ENCODE measurements at regions not wholly inside any gene's neighbourhood (a gene's known extent, or its start where the extent isn't known, plus 50 kb on each side); places are given as distances from the start of the nearest gene placed in this dataset.

DNA sequence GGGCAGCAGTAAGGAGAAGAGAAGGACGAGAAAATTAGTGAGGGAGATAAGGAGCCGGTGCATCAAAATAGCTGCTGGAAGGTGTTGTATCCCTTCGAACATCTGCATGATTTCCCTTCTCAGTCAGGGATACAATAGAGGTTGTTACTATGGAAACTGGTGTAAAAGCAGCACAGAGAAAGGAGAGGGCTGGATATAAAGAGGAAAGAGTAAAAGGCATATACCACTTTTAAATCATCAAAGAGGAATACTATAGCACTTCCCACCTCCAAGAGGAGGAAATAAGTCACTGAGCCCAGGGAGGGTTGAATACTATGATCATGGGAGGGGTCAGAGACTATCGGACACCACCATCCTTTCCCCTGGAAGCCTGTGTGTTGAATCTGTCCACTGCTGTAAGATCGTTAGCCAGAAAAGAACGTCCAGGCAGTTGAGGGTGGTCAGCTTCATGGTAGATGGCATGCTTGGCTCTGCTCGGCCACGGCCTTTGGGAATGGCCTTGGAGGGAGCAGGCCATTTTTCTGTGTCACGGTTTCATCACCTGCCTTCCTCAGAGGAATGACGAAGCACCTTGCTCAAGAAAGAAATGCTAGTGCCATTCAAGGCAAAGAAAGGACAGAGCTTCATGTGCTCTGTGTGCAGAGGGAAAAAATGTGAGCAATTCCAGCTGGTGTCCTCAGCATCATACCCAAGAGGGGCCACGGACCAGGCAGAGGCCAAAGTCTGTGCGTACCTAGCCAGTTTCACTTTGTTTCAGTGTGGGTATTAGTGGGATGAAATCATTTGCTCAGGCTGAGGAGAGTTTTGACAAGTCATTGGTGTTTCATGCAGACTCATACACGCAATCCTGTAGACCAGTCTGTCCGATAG is 64.2 kb downstream of the IRF2BP2 start (continued):
- TF ChIP-seq, protein P1, sequence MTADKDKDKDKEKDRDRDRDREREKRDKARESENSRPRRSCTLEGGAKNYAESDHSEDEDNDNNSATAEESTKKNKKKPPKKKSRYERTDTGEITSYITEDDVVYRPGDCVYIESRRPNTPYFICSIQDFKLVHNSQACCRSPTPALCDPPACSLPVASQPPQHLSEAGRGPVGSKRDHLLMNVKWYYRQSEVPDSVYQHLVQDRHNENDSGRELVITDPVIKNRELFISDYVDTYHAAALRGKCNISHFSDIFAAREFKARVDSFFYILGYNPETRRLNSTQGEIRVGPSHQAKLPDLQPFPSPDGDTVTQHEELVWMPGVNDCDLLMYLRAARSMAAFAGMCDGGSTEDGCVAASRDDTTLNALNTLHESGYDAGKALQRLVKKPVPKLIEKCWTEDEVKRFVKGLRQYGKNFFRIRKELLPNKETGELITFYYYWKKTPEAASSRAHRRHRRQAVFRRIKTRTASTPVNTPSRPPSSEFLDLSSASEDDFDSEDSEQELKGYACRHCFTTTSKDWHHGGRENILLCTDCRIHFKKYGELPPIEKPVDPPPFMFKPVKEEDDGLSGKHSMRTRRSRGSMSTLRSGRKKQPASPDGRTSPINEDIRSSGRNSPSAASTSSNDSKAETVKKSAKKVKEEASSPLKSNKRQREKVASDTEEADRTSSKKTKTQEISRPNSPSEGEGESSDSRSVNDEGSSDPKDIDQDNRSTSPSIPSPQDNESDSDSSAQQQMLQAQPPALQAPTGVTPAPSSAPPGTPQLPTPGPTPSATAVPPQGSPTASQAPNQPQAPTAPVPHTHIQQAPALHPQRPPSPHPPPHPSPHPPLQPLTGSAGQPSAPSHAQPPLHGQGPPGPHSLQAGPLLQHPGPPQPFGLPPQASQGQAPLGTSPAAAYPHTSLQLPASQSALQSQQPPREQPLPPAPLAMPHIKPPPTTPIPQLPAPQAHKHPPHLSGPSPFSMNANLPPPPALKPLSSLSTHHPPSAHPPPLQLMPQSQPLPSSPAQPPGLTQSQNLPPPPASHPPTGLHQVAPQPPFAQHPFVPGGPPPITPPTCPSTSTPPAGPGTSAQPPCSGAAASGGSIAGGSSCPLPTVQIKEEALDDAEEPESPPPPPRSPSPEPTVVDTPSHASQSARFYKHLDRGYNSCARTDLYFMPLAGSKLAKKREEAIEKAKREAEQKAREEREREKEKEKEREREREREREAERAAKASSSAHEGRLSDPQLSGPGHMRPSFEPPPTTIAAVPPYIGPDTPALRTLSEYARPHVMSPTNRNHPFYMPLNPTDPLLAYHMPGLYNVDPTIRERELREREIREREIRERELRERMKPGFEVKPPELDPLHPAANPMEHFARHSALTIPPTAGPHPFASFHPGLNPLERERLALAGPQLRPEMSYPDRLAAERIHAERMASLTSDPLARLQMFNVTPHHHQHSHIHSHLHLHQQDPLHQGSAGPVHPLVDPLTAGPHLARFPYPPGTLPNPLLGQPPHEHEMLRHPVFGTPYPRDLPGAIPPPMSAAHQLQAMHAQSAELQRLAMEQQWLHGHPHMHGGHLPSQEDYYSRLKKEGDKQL (CRISPR knock-in tag; IDR thresholded peaks at IDR 0.05; ENCODE audit: low read depth) = no peak
- peak; percentile 82; the same call in 1 of the 2 replicates for TF ChIP-seq HDAC2 (CRISPR knock-in tag; IDR thresholded peaks at IDR 0.05)
- no peak for TF ChIP-seq ZFP37 (CRISPR knock-in tag; IDR thresholded peaks at IDR 0.05; ENCODE audit: borderline replicate concordance)
- TF ChIP-seq, protein P2, sequence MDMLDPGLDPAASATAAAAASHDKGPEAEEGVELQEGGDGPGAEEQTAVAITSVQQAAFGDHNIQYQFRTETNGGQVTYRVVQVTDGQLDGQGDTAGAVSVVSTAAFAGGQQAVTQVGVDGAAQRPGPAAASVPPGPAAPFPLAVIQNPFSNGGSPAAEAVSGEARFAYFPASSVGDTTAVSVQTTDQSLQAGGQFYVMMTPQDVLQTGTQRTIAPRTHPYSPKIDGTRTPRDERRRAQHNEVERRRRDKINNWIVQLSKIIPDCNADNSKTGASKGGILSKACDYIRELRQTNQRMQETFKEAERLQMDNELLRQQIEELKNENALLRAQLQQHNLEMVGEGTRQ (IDR thresholded peaks at IDR 0.05; ENCODE audit: low read depth, low read length) = no peak
- TF ChIP-seq, protein P2 (CRISPR knock-in tag; IDR thresholded peaks at IDR 0.05; ENCODE audit: borderline replicate concordance) = no peak
- no peak for TF ChIP-seq NRL (CRISPR knock-in tag; IDR thresholded peaks at IDR 0.05; ENCODE audit: borderline replicate concordance)
- no peak for TF ChIP-seq ZSCAN30 (CRISPR knock-in tag; IDR thresholded peaks at IDR 0.05)
- TF ChIP-seq, protein P3, sequence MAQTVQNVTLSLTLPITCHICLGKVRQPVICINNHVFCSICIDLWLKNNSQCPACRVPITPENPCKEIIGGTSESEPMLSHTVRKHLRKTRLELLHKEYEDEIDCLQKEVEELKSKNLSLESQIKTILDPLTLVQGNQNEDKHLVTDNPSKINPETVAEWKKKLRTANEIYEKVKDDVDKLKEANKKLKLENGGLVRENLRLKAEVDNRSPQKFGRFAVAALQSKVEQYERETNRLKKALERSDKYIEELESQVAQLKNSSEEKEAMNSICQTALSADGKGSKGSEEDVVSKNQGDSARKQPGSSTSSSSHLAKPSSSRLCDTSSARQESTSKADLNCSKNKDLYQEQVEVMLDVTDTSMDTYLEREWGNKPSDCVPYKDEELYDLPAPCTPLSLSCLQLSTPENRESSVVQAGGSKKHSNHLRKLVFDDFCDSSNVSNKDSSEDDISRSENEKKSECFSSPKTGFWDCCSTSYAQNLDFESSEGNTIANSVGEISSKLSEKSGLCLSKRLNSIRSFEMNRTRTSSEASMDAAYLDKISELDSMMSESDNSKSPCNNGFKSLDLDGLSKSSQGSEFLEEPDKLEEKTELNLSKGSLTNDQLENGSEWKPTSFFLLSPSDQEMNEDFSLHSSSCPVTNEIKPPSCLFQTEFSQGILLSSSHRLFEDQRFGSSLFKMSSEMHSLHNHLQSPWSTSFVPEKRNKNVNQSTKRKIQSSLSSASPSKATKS (CRISPR knock-in tag; IDR thresholded peaks at IDR 0.05) = no peak
- TF ChIP-seq ZNF777 (CRISPR knock-in tag; IDR thresholded peaks at IDR 0.05) = no peak
- TF ChIP-seq JARID2 (CRISPR knock-in tag; IDR thresholded peaks at IDR 0.05; ENCODE audit: insufficient replicate concordance) = no peak
- TF ChIP-seq ZNF616 (CRISPR knock-in tag; IDR thresholded peaks at IDR 0.05; ENCODE audit: low read depth) = no peak
- TF ChIP-seq FLYWCH1 (CRISPR knock-in tag; IDR thresholded peaks at IDR 0.05) = no peak
- TF ChIP-seq ARID2 (CRISPR knock-in tag; IDR thresholded peaks at IDR 0.05; ENCODE audit: borderline replicate concordance) = peak; percentile 90; the same call in 1 of the 2 replicates

All from HepG2 (cell line).